ENCODE measurements at regions not wholly inside any gene's neighbourhood (a gene's known extent, or its start where the extent isn't known, plus 50 kb on each side); places are given as distances from the start of the nearest gene placed in this dataset.

DNA sequence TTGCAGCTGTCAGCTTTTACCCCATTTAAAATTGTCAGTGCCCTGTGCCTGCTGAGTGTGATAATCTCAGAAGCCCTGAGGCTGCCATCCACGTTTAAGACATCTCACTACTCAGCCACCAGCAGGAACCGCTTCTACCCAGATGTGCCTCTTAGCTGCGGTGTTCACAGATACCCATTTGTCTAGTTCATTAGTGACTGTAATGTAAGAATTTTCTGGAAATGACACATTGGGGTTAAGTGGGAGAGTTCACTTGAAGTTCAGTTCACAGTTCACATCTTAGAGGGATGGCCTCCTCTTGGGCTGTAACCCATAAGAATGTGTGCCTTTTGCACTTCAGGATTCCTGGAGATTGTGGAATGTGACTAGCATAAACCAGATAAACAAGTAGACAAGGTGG lies 477.7 kb downstream of the BTBD3 start:
- no peak for DNase-seq

DNA sequence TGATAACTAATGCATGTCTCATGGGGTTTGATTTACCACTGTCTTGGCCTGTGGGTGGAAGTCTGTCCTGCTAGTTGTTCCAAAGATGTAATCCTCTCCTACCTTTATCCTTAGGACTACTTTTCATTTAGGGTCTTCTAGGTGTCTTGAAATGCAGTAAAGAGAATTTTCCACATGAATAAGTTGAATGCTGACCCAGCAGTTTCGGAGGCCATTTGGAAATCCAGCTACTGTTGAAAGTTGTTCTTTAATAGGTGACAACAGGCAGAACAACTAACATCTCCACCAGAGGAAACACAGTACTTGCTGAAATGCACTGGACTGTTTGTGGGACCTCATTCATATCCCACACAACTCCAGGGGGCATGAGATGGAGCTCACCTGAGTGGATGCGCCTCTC lies 478.1 kb downstream of the BTBD3 start:
- no peak for DNase-seq

DNA sequence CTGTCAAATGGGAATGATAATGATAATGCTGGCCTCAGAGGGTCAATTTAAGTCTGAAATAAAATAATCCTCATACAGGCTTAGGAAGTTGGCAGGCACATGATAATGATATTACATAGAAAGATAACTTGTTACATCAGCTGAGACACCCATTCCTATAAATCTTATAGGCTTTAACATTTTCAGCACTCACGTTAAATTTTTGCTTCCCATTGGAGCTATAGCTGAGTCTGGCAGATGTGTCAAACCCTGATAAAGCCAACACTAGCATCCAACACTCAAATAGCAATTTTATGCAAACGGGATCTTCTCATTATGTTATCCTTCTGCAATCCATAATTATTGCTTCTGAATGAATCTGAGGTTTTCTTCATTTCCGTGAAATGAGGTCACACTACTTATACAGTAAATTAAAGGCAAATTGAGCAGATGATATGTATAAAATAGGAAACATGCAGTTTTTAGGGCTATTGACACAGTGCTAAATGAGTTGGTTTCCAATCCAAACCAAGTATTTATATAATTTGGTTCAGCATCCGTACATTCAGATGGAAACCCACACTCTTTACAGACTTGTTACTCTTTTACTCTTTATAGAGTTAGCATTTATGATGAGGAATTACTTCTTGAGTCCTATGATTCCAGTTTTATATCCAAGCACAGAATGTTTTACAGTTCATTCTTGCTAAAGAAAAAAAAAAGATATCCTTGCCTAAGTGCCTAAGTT lies 481.6 kb downstream of the BTBD3 start:
- no peak for DNase-seq

DNA sequence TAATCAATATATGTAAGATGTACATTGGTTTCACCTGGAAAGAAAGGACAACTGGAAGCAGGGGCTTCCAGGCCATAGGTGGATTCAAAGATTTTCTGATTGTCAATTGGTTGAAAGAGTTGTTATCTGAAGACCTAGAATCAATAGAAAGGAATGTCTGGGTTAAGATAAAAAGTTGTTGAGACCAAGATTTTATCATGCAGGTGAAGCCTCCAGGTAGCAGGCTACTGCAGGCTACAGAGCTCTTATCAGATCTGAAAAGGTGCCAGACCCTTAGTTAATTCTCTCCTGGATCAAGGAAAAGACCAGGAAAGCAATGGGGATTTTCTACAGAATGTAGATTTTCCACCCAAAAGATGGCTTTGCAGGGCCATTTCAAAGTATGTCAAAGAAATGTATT lies 487.2 kb downstream of the BTBD3 start:
- no peak for DNase-seq

DNA sequence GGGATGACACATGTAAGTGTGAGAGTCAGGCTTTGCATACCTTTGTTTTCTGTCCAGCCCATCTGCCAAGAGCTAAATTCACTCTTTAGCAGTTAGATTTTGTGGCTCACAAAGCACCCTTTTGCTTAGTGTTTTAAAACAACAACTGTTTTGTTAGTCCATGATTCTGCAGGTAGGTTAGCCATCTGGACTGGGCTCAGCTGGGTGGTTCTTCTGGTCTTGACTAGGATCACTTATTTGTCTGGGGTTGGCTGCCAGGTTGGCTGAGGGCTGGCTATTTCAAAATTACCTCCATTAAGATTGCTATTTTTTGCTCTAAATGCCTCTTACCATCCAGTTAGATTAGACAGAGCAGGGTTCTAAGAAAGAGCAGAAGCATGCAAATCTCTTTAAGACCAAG lies 489.3 kb downstream of the BTBD3 start:
- DNase-seq = no peak

DNA sequence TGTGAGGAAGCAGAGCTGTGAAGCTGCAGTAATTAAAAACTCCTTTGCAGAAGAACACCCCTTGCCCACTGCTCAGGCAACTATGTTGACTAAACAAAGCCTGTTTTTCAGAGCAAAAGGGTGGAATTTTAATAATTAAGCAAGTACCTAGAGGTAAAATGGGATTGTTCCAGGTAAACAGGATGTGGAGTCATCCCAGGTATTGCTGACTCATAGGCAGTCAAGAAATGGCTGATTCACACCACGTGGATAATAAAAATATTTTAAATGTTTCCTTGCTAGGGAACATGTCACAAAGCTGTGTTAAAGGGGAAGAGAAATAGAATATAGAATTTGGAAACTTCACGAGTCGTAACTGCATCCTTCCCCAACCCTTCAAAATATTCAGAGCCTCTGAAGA lies 491.8 kb downstream of the BTBD3 start:
- no peak for DNase-seq

DNA sequence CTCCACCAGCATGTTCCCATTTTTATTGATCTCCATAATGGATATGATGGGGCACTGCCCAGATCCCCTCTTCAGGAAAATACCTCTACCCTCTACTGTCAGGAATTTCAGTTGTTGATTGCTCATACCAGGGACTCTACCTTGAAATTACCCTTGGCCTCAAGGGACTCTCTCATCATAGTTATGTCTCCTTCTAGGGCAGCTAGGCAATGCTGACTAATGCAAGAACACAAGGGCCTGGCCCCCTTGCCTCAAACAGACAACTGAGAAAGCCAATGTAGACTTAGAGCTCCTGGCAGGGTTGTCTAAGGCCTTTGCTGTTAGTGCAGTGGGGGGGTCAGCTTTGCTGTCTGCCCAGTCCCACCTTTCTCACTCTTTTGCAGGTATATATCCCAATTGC lies 493.1 kb downstream of the BTBD3 start:
- DNase-seq = no peak

DNA sequence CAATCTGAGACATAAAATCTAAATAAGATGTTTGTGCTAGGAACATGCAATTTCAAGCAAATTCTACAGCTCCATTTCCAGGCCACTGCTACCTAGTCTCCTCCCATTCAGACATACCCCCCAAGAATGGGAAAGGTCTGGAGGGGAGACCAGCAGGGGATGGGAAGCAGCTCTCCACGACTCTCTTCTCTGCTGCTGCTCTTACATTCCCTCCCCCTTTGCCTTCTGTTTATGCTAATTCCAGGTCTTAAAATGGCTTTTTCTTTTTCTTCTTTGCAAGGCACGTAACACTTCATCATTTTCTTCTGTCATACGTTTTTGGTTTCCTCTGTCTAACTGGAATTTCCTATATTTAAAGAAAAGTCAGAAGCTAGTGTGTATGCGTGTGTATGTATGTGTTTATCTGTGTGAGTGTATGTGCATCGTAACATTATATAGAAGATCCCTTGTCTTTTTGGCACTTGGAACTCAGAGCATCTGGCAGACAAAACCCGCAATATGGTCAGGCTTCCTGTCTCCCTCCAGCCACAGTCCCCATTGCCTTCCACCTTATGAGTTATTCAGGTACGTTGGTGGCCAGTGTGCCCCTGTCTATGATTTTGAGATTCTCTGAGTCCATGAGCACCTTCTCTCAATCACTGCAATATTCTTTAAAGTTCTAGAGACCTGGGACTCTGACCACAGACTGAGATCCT lies 493.7 kb downstream of the BTBD3 start:
- DNase-seq = no peak

DNA sequence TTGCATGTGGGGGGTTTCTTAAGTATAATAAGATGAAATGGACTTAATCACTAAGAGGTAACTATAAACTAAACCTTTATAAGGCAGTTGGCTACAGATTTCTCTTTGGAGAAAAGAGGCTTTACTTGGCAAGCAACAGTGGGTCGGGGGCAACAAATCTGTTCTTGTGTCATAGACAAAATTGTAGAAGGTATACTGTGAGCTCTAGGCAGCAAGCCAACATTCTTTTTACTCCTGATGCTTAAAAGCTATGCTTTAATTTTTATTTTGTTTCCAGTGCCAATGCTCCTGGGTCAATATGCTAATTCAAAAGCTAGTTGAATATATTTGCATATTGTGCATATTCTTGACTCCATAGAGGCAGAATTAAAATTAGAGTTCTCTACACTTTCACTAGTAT lies 495.4 kb downstream of the BTBD3 start:
- no peak for DNase-seq

DNA sequence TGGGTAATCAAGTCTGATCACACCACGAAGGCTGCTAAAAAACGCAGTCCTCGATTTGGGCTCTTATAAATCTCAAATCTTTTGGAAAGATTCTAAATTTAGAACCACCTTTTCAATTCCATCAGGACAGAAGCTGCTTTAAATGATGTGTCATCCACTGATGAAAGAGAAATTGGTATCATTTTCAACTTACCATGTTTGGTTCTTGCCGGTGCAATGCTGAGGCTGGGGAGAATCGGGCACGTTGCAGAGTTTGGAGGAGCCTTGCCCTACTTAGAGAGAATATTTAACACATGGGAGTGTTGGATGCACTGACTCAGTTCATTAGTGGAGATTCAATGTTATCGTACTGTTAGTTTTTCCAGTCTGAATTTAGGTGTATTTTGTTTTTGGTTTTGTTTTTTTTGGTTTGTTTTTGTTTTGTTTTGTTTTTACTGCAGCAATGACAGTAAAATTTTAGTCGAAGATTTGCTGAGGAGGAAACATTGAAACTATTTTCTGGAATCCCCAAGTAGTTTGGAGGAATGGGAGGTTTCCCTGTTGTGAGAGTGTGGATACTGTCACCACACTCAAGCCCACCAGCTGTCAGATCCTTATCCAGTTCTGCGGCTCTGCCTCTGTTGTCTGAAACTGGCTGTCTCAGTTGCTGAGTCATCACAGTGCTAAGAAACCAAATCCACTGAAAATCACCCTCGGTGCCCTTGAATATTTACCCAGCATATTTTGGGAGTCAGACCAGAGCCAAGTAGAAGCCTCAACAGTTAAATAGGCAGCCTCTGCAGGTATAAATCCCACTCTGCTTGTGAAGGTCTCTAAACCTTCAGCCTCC lies 497.0 kb downstream of the BTBD3 start:
- no peak for DNase-seq

DNA sequence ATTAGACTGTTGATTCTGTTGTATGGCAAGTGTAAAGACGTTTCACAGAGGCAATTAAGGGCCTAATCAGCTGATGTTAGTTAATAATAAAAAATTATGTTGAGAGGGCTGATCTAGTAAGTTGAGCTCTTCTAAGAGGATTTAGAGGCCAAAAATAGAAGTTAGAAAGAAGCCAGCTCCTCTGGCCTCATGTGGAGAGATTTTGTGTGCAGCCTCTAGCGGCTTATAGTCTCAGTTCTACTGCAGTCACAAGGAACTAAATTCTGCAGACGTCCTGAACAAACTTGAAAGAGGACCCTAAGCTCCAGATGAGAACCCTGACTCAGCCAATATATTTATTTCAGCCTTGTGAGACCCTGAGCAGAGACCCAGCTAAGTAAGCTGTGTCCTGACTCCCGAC lies 498.6 kb downstream of the BTBD3 start:
- no peak for DNase-seq

DNA sequence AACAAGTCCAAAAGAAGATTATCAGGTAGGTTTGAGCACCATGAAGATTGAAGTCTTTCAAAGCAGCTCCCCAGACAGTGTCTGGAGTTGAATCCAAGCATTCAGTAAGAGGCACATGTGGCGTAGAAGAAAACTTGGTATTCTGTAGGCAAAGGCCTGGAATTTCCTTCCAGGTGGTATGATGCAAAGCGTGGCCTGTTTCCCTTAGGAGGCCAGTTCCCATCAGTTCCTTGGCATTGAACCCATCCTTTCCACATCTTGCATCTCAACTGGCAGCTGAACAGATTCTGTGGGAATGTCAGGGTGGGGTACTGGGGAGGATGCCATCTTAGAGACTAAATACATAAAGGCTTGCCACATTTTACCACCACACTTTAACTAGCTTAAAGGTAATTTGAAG lies 516.0 kb downstream of the BTBD3 start:
- DNase-seq = no peak

DNA sequence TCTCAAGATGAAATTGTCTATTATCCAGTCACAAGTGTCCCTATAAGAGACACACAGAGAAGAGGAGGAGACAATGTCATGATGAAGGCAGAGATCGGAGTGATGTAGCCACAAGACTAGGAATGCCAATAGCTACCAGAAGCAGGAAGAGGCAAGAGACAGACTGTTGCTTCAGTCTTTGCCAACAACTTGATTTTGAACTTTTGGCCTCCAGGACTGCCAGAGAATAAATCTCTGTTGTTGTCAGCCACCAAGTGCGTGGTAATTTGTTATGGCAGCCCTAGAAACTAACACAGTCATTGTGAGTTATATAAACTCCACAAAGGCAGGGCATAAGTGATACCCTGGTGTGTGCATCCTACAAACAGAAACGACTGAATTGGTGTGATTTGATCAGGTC lies 517.0 kb downstream of the BTBD3 start:
- no peak for DNase-seq

DNA sequence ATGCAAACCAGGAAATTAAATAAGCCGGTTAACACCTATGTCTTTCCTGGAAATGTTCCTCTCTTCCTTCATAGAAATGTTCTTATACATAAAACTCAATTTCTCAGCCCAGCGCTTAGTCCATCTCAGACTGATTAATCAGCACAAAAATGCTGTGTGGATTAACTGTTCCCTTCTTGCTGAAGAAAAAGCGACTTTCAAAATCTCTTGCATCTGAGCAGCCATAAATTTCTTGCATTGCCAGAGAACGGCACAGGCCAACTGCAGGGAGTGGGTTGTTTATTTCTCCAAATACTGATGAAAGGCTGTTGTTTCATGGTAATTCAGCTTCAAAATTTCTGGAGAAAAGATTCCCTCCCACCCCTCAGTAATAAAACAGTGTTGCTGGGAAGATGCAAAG lies 517.6 kb downstream of the BTBD3 start:
- DNase-seq = no peak

DNA sequence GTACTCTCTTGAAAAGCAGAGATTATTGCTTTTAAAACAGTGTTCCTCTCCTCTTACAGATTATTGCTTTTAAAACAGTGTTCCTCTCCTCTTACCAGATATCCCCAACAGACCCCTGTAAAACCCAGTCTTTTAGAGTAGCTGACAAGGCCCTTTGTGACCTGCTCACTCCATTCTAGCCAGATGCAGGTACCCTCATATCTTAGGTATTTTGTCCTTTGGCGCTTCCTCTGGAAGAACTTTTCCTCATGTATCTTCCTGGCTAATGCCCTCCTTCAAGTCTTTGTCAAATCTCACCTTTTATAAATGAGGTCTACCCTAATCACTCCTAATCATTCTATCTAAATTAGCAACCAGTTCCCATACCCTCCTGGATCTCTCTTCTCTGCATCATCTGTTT lies 536.0 kb downstream of the BTBD3 start:
- no peak for DNase-seq

DNA sequence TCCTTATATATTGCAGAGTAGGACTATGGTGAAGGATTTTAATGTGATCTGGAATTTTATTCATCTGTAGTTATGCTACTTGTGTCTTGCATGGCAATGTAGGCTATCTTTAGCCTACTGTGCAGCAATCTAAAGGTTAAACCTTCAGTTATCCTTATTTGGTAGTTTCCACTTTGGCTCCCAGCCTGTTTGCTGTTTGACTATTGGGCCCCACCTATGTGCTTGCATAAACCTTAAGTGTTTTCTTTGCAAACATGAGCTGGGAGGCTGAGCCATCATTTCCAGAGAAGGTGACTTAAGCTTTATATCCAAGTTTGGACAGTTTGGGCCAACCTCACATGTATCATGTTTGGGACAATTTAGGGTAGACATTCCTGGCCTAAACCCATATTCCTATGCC lies 537.5 kb downstream of the BTBD3 start:
- DNase-seq = no peak

DNA sequence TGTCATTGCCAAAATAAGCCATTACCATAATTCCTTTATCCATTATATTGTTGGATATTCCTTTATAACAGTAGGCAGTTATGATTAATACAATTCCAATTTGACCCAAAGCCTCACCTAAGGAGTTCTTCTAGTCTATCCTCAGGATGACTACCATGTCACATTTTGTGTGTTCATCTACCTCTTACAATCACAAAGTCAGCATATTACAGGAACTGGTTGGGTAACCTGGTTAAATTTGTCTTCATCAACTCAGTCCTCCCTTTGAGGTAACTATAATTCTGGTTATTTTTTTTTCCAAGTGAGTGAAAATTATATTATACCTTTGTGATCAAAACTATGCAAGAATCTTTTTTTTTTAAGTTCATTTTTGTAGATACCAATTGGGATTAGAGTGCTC lies 540.5 kb downstream of the BTBD3 start:
- DNase-seq = no peak

DNA sequence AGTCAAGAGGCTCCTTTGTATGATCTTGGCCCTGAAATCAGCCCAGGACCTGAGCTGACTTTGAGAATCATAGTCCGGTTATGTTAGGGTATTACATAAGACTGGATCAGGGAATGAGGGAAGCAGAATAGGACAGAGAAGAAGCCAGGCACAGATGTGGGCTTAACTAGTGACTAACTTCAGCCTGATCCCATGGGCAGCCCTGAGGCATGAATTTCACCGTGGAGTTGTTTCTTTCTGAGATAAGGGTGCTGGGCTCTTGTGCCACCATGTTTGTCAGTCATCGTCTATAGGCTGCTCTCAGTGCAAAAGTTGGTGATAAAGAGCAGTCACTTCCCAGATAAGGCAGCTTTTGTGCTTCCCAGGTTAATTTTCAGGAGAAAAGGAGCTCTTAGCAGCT lies 544.7 kb upstream of the SPTLC3 start:
- DNase-seq = no peak

DNA sequence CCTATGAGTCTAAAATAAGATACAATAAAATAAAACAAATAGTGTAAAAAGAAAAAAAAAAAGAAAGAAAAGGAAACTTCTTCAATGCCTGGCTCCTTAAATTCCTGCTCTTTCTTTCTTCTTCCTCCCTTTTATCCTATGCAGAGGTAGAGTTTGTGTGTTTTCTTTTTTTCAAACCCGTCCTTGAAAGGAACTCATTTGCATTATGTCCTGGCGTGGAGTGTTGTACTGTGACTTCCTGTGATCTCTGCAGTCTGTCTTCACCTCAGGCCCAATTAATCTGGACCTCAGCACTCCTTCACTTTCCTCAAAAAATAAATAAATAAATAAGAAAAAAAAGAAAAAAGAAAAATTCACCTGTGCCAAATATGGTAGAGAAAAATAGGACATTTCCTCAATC lies 541.9 kb upstream of the SPTLC3 start:
- DNase-seq = no peak

DNA sequence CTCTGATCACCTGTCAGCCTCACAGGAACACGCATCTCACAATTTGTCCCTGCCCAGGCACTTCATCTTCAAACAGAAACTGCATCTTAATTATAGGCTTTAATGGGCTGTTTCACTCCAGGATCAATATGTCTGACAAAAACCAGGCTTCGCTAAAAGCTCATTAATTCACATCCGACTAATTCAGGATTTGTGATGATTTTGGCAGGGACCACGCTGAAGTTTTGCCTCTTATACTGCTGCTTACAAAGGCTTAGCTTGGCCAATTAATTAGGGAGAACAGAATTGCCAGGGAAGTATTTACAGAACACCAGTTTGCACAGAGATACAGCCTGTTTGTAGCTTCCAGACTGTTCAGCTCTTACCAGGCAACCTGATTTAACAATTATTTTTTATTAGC lies 541.0 kb upstream of the SPTLC3 start:
- no peak for DNase-seq

DNA sequence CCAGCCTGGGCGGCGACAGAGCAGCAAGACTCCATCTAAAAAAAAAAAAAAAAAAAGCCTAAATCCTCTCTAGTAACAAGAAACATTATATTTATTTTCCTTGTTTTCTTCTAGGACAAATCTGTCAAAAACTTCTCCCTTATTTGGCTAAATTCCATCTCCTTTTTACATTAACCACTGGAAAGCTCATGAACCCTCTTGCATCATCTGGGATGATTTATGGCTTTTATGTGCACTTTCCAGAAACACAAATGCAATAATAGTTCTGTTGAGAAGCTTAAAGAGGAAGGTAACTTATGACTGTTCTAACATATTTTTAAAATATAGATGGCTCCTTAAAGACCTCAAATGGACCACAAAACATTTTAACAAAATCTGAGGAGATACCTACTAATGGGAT lies 526.1 kb upstream of the SPTLC3 start:
- no peak for DNase-seq

DNA sequence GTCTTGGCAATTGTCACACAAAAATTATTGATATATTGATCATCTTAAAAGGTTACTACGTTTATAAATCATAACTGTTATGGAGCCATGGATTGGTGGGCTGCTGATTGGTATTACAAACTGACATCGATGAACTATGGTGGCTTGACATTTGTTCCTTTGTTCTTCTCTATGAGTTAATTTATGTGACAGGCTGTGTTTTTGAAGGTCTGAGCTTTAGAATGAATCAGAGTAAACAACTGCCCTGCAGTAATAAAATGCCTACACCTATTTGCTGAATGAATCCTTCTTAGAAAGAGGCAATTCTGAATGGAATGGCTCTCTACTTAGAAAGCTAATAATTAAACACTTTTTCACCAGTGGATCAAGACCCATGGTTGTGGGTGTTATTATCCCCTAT lies 506.3 kb upstream of the SPTLC3 start:
- DNase-seq = no peak

DNA sequence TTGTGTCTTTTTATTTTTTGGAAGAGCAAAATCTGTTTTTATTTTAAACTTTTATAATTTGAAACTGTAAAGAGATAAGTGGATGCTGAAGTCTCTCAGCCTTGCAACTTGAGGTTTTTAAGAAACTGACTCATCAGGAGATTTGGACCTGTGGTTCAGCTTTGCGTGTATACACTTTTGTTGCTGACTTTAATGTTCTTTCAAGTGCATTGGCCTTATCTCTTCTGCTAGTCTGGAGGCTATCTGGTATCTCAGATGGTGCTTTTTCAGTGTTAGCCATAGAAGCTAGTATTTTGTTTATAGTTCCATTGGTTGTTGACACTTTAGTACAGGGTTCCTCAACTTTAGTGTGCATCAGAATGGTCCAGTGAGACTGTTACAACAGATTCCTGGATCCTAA lies 504.0 kb upstream of the SPTLC3 start:
- DNase-seq = no peak

DNA sequence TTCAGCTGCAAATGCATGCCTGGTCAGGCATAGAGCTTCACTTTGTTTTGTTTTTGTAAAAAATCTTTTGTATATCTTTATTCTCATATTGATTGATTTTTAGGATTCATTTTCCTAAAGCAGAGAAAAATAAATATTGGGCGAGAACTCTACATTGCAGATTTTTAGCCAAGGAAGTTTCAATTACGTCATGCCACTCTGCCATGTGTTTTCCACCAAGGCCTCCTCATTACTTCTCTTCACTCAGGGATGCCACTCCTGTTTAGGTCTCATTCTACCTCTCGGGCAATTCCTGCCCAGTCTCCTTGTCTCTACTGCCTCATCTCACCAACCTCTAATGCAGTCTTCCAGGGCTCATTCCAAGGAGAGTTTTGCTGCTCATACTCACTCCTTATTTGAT lies 497.3 kb upstream of the SPTLC3 start:
- no peak for DNase-seq
